VCaP (cell line): ENCODE measurements at regions not wholly inside any gene's neighbourhood (a gene's known extent, or its start where the extent isn't known, plus 50 kb on each side); places are given as distances from the start of the nearest gene placed in this dataset.

Experiments used
- H3K27ac ChIP-seq: fragments of 450-650 bp; 2 replicates; pipeline ENCODE4 v1.5.1; 2017
- CTCF ChIP-seq: fragments of 450-650 bp; conservative IDR thresholded peaks from 2 replicates; pipeline ENCODE4 v1.5.1; 2017; ENCODE audit warnings: mild to moderate bottlenecking, moderate library complexity

GRCh38 chrX:16427668-16428067 lies 222.3 kb upstream of the S100G start:
- no peak overlapping the region for H3K27ac ChIP-seq
- TF ChIP-seq CTCF: no peak

DNA sequence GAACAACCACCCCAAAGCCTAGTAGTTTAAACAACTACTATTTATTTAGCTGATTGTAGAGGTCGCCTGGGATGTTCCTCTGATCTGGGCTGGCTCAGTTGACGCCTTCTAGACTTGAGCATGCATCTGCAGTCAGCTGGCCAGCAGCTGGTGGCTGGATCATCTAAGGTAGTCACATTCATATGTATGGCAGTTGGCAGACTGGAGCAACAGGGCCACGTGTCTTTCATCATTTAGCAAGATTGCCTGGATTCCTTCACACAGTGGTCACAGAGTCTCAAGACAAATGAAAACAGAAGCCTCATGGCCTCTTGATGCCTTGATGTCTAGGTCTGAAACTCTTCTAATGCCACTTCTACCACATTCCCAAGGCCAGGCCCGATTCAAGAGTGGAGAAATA lies 220.6 kb upstream of the S100G start:
- no peak overlapping the region for H3K27ac ChIP-seq
- no peak for TF ChIP-seq CTCF

- H3K27ac ChIP-seq: no peak overlapping the region
- no peak for TF ChIP-seq CTCF
These were observed 218.7 kb upstream of the S100G start for GRCh38 chrX:16431266-16431665.

GRCh38 chrX:16433021-16433420 lies 216.9 kb upstream of the S100G start:
- TF ChIP-seq CTCF: no peak

GRCh38 chrX:16435399-16435986 lies 214.5 kb upstream of the S100G start:
- TF ChIP-seq CTCF: no peak
- no peak overlapping the region for H3K27ac ChIP-seq

More at GRCh38 chrX:16433021-16433420, 216.9 kb upstream of the S100G start:
- H3K27ac ChIP-seq: no peak overlapping the region

GRCh38 chrX:16436348-16437188 lies 213.4 kb upstream of the S100G start:
- no peak overlapping the region for H3K27ac ChIP-seq
- peak; percentile 76 for TF ChIP-seq CTCF

GRCh38 chrX:16440446-16440845 lies 209.5 kb upstream of the S100G start:
- H3K27ac ChIP-seq: no peak overlapping the region
- TF ChIP-seq CTCF: no peak
